Thyroid gland (tissue), 4 donors: ENCODE measurements at regions not wholly inside any gene's neighbourhood (a gene's known extent, or its start where the extent isn't known, plus 50 kb on each side); places are given as distances from the start of the nearest gene placed in this dataset.

Experiments
- DNase-seq, 2 donors: peaks; one replicate each; pipeline ENCODE4 v3.0.0-alpha.2; 2019
- H3K27ac ChIP-seq, 3 donors: fragments of 200-600 bp; sonication (generic); 1 replicate in 2 of 3; 2 replicates in 1 of 3; pipeline ENCODE4 v1.5.1; 2016 to 2019; ENCODE audit warnings: mild to moderate bottlenecking in 1 of 3, moderate library complexity in 1 of 3
- H3K27me3 ChIP-seq: fragments of 200-600 bp; sonication (generic); one replicate; pipeline ENCODE4 v1.5.1; 2019
- H3K36me3 ChIP-seq, 2 donors: fragments of 200-600 bp; sonication (generic); one replicate each; pipeline ENCODE4 v1.5.1; 2016 to 2019
- H3K4me1 ChIP-seq, 2 donors: fragments of 200-600 bp; sonication (generic); one replicate each; pipeline ENCODE4 v1.5.1; 2017 to 2019
- H3K4me3 ChIP-seq, 3 donors: fragments of 200-600 bp; sonication (generic); replicated peaks in 1 of 3; 1 replicate in 2 of 3; 2 replicates in 1 of 3; pipeline ENCODE4 v1.5.1; 2016; ENCODE audit warnings: mild to moderate bottlenecking in 1 of 3
- H3K9me3 ChIP-seq: fragments of 200-600 bp; sonication (generic); one replicate; pipeline ENCODE4 v1.5.1; 2017
- POLR2A ChIP-seq, 2 donors: fragments of 450-650 bp; IDR thresholded peaks; one replicate each; pipeline ENCODE4 v1.6.1; 2017; ENCODE audit warnings: antibody characterized with exemption in 2 of 2, mild to moderate bottlenecking in 2 of 2, moderate library complexity in 1 of 2
- WGBS, 2 donors: methylation state at CpG; one replicate each; pipeline ENCODE4 v1.1.5; 2017; 5-methylcytosine and 5-hydroxymethylcytosine counted together
- intact Hi-C: fragments of 100-400 bp; cut with DNase I; formaldehyde crosslinking; loops from one replicate; pipeline ENCODE4 v1.15.1; 2023
- TF ChIP-seq, protein P1 (sequence below), 6 experiments: fragments of 200-600 bp in 3 of 6; fragments of 450-650 bp in 3 of 6; sonication (generic) in 3 of 6; IDR thresholded peaks; one replicate each; pipeline ENCODE4 v1.5.1; 2016 to 2019; ENCODE audit warnings: antibody characterized with exemption in 6 of 6, mild to moderate bottlenecking in 2 of 6, inconsistent platforms in 1 of 6, moderate library complexity in 1 of 6

GRCh38 chr6:141475259-141475658 lies 657.5 kb upstream of the GJE1 start:
- Histone ChIP-seq H3K9me3 (no peaks in the 10 kb centered on the region), H3K36me3 (no peaks in the 10 kb centered on the region), H3K27me3 (no peaks in the 10 kb centered on the region), H3K27ac (no peak overlapping the region), H3K4me1 (no peaks in the 10 kb centered on the region), H3K4me3 (no peak overlapping the region)
- no peak for TF ChIP-seq POLR2A (IDR thresholded peaks at IDR 0.05)
- TF ChIP-seq, protein P1, sequence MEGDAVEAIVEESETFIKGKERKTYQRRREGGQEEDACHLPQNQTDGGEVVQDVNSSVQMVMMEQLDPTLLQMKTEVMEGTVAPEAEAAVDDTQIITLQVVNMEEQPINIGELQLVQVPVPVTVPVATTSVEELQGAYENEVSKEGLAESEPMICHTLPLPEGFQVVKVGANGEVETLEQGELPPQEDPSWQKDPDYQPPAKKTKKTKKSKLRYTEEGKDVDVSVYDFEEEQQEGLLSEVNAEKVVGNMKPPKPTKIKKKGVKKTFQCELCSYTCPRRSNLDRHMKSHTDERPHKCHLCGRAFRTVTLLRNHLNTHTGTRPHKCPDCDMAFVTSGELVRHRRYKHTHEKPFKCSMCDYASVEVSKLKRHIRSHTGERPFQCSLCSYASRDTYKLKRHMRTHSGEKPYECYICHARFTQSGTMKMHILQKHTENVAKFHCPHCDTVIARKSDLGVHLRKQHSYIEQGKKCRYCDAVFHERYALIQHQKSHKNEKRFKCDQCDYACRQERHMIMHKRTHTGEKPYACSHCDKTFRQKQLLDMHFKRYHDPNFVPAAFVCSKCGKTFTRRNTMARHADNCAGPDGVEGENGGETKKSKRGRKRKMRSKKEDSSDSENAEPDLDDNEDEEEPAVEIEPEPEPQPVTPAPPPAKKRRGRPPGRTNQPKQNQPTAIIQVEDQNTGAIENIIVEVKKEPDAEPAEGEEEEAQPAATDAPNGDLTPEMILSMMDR (IDR thresholded peaks at IDR 0.05), result no peak
- no peak for DNase-seq
- 82 to 85% methylated on average over 2 of the region's 2 CpGs for WGBS, 2 donors
- intact Hi-C loops, result no loop called here

- no peaks in the 10 kb centered on the region for H3K27me3 ChIP-seq
- no peaks in the 10 kb centered on the region for H3K36me3 ChIP-seq
- H3K9me3 ChIP-seq, result no peaks in the 10 kb centered on the region
- H3K4me3 ChIP-seq, result no peak overlapping the region
- no peak overlapping the region for H3K27ac ChIP-seq
- no peak for DNase-seq
- WGBS, 2 donors, result 50 to 60% methylated on average over 2 of the region's 2 CpGs
- intact Hi-C loops, result no loop called here
- no peaks in the 10 kb centered on the region for H3K4me1 ChIP-seq
- TF ChIP-seq POLR2A (IDR thresholded peaks at IDR 0.05), result no peak
- TF ChIP-seq, protein P1 (IDR thresholded peaks at IDR 0.05), result no peak
These were observed 660.4 kb upstream of the GJE1 start for GRCh38 chr6:141472162-141472928.

GRCh38 chr6:141470810-141471209 lies 661.9 kb upstream of the GJE1 start:
- no peaks in the 10 kb centered on the region for H3K4me1 ChIP-seq
- no peak overlapping the region for H3K27ac ChIP-seq
- no peak overlapping the region for H3K4me3 ChIP-seq
- intact Hi-C loops, result no loop called here
- DNase-seq, result no peak
- no peaks in the 10 kb centered on the region for H3K36me3 ChIP-seq
- H3K9me3 ChIP-seq, result no peaks in the 10 kb centered on the region
- H3K27me3 ChIP-seq, result no peaks in the 10 kb centered on the region
- TF ChIP-seq, protein P1 (IDR thresholded peaks at IDR 0.05), result no peak
- TF ChIP-seq POLR2A (IDR thresholded peaks at IDR 0.05), result no peak
- 97% methylated on average over 2 of the region's 2 CpGs for WGBS, 2 donors

DNA sequence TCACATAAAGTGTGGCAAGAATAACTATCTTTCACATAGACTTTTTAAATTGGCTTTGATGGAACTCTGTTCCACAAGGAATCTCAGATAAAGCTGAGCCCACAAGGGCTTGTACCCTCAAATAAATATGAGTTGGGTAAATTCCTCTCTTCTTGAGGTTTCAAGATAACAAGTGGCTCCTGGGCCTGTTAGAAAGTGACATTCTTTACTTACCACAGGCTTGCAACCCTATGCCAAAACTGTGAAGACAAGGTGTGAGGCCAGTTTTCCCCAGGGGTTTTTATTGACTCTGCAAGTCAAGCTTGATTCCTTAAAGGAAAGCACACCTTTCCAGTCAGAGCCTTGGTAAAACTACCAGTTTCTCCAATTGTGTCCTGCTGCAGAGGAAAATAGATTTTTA lies 664.8 kb upstream of the GJE1 start:
- intact Hi-C loops, result no loop called here

DNA sequence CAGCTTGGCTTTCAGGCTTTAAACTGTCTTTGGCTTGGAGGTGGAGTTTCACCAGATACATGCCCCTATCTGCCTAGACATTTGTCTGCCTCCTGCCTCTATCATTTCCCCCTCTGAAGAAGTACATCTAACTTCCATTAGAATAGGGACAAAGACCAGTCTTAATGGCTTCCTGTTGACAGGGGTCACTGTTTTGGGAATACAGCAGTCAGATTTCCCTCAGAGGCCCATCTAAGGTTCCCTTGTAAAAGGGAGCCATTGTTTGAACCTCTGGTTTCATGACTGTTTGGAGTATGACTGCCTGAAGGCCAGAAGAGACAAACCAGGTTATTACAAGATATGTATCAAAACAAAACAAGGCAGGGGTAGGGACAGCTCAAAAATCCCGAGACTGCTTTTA lies 665.7 kb upstream of the GJE1 start:
- 81 to 91% methylated on average over 1 of the region's 1 CpG for WGBS, 2 donors
- DNase-seq, result no peak
- no peaks in the 10 kb centered on the region for H3K36me3 ChIP-seq
- no peak overlapping the region for H3K27ac ChIP-seq
- H3K4me1 ChIP-seq, result peaks cover 6 to 7% of the 10 kb centered on the region in 2 donors
- TF ChIP-seq, protein P1 (IDR thresholded peaks at IDR 0.05), result no peak
- no peak for TF ChIP-seq POLR2A (IDR thresholded peaks at IDR 0.05)
- H3K27me3 ChIP-seq, result no peaks in the 10 kb centered on the region
- no peak overlapping the region for H3K4me3 ChIP-seq
- intact Hi-C loops, result no loop called here
- H3K9me3 ChIP-seq, result no peaks in the 10 kb centered on the region

More for the DNA sequence above, 664.8 kb upstream of the GJE1 start:
- DNase-seq, result no peak
- H3K36me3 ChIP-seq, result no peaks in the 10 kb centered on the region
- peaks cover 6 to 7% of the 10 kb centered on the region in 2 donors for H3K4me1 ChIP-seq
- no peak overlapping the region for H3K27ac ChIP-seq
- H3K9me3 ChIP-seq, result no peaks in the 10 kb centered on the region
- H3K27me3 ChIP-seq, result no peaks in the 10 kb centered on the region
- no peak for TF ChIP-seq POLR2A (IDR thresholded peaks at IDR 0.05)
- TF ChIP-seq, protein P1 (IDR thresholded peaks at IDR 0.05), result no peak
- no peak overlapping the region for H3K4me3 ChIP-seq
